ENCODE measurements at regions not wholly inside any gene's neighbourhood (a gene's known extent, or its start where the extent isn't known, plus 50 kb on each side); places are given as distances from the start of the nearest gene placed in this dataset.

DNA sequence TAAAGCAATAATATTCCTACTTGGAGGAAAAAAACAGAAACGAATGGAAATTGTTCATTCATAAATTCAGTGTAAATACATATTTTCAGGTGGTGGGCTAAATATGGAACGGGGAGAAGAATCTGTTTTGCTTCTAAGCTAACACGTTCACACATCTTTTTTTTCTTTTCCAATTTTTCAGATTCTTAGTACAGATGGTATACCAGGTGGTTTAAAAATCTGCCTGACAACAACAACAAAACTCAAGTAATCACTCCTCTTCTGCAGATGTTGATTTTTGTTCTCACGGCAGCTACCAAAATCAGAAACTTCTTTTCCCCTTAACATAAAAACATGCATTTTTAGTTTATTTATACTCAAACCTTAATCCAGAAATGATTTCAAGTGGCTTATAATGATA lies 164.8 kb upstream of the SYT4 start:
- TF ChIP-seq EZH2 (IDR thresholded peaks at IDR 0.05; ENCODE audit: borderline replicate concordance, low read depth, low read length, poor library complexity, severe bottlenecking): no peak
- TF ChIP-seq, protein P1, sequence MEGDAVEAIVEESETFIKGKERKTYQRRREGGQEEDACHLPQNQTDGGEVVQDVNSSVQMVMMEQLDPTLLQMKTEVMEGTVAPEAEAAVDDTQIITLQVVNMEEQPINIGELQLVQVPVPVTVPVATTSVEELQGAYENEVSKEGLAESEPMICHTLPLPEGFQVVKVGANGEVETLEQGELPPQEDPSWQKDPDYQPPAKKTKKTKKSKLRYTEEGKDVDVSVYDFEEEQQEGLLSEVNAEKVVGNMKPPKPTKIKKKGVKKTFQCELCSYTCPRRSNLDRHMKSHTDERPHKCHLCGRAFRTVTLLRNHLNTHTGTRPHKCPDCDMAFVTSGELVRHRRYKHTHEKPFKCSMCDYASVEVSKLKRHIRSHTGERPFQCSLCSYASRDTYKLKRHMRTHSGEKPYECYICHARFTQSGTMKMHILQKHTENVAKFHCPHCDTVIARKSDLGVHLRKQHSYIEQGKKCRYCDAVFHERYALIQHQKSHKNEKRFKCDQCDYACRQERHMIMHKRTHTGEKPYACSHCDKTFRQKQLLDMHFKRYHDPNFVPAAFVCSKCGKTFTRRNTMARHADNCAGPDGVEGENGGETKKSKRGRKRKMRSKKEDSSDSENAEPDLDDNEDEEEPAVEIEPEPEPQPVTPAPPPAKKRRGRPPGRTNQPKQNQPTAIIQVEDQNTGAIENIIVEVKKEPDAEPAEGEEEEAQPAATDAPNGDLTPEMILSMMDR (conservative IDR thresholded peaks at IDR 0.05; ENCODE audit: low read depth, low read length): no peak

All from A673 (cell line).